KOPT-K1 (cell line): ENCODE measurements at regions not wholly inside any gene's neighbourhood (a gene's known extent, or its start where the extent isn't known, plus 50 kb on each side); places are given as distances from the start of the nearest gene placed in this dataset.

Source experiments
- H3K27ac ChIP-seq: fragments of 200-600 bp; sonication (generic); 2 replicates; pipeline ENCODE4 v1.5.1; 2016; ENCODE audit warnings: antibody characterized with exemption, mild to moderate bottlenecking, low read depth, low read length; ENCODE audit not compliant: poor library complexity, severe bottlenecking
- H3K36me3 ChIP-seq: fragments of 200-600 bp; sonication (generic); 2 replicates; pipeline ENCODE4 v1.5.1; 2017; ENCODE audit warnings: antibody characterized with exemption, mild to moderate bottlenecking, low read length, moderate library complexity; ENCODE audit not compliant: insufficient read depth
- H3K9me3 ChIP-seq: fragments of 200-600 bp; sonication (generic); 2 replicates; pipeline ENCODE4 v1.5.1; 2017; ENCODE audit warnings: antibody characterized with exemption, low read length, mild to moderate bottlenecking; ENCODE audit not compliant: insufficient read depth, poor library complexity, severe bottlenecking

DNA sequence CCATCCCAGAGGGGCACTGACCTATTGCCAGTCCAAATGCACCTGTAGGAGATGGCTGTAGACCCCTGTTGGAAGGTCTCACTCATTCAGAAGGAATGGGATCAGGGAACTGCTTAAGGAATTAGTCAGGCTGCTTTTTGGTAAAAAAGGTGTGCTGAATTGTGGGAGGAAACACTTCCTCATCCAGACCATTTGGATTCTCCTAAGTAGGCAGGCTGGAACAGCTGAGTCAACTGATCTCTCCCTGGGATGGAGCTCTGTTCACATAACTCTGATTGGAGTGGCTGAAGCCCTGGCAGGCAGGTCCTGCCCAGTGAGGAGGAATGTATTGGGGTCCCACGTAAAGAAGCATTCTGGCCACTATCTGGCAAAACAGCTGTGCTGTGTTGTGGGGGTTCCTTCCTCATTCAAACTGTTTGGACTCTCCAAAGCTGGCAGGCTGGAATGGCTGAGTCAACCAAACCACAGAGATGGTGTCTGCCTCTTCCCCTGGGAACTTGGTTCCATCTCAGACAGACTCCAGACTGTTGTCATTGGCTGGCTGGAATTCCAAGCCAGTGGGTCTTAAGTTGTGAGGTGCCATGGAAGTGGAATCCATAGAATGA is 70.7 kb upstream of the PDC start:
- H3K27ac ChIP-seq = no peak overlapping the region
- no peaks in the 10 kb centered on the region for H3K9me3 ChIP-seq
- H3K36me3 ChIP-seq = no peaks in the 10 kb centered on the region

DNA sequence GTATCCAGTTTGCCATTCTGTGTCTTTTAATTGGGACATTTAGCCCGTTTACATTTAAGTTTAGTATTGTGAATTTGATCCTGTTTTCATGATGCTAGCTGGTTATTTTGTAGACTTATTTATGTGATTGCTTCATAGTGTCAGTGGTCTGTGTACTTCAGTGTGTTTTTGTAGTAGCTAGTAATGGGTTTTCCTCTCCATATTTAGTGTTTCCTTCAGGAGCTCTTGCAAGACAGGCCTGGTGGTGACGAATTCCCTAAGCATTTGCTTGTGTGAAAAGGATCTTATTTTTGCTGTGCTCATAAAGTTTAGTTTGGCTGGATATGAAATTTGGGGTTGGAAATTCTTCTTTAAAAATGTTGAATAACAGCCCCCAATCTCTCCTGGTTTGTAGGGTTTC is 69.2 kb upstream of the PDC start:
- Histone ChIP-seq H3K27ac (no peak overlapping the region), H3K36me3 (no peaks in the 10 kb centered on the region)

DNA sequence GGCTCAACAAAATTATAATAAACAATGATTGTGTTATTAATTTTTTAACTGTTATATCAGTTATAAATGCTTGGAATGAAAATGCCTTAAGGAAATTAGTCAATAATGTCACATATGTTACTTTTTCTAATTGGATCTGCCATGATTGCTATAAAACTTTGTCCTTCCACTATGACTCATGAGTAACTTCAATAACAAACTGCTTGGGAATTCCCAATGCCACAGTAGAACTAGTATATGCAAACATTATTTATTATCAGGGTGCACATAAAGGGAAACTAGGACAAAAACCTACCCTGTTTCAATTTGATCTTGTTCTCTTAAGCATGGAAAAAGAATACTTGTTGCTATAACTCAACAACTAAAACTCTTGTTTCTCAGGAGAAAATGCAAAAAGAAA is 59.1 kb upstream of the PDC start:
- H3K27ac ChIP-seq = no peak overlapping the region
- H3K36me3 ChIP-seq = no peaks in the 10 kb centered on the region
- peaks cover 15% of the 10 kb centered on the region for H3K9me3 ChIP-seq

More for the DNA sequence above, 69.2 kb upstream of the PDC start:
- H3K9me3 ChIP-seq = no peaks in the 10 kb centered on the region

DNA sequence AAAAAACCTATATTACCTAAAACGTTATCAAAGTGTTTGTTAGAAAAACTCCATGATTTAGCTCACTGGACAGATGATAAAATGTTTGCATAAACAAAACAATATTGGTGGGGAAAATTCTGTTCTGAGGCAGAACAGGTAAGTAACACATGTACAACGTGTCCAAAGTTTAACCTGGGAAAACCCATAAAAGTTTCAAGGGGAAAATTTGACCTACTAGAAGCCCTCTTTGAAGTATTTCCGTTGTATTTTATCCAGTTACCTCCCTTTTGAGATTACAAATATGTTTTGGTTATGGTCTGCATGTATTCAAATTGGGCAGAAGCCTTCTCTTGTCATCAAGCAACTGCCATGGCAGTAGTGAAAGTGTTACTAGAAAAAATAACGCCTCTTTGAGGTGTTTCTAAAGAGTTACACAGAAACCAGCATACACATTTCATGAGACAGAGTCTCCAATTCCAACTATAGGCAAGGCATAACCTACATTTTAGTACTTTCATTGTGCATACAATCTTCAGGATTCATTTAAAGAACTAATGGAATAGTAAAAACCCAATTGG is 58.0 kb upstream of the PDC start:
- Histone ChIP-seq H3K9me3 (peaks cover 7% of the 10 kb centered on the region), H3K27ac (no peak overlapping the region), H3K36me3 (no peaks in the 10 kb centered on the region)

DNA sequence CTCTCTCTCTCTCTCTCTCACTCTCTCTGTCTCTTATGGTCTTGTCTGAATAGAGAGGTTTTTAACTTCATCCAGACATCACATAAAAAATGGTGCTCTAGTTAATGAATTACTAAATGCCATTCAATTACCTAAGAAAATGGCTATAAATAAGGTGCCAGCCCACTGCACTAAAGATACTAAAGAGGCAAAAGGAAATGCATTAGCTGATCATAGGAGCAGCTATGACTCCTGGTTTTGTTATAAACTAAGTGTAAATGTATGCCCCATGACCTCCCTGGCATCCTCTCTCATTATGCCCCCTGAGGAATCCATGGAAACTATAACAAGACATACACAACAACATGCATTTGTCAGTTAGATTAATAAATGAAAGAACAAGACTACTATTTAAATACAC is 57.5 kb upstream of the PDC start:
- Histone ChIP-seq H3K36me3 (no peaks in the 10 kb centered on the region), H3K27ac (no peak overlapping the region), H3K9me3 (peaks cover 1% of the 10 kb centered on the region)

DNA sequence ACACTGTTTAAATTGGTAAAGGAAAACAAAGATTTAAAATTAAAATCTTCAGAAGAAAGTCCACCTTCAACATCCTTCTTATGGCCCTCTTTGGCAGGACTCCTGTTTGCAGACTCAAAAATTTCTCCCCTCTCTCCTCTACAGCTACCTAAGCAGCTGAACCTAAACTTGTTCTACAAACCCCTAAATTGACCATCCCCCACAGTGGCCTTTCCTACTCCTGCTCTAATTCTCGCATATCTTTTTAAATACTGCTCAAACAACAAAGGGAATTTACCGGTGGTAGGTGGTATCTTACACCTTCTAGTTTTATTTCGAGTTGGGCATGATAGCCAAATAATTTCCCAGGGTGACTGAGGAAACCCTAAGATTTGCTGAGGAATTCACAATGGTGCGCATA is 53.5 kb upstream of the PDC start:
- Histone ChIP-seq H3K27ac (no peak overlapping the region), H3K36me3 (no peaks in the 10 kb centered on the region), H3K9me3 (no peaks in the 10 kb centered on the region)

DNA sequence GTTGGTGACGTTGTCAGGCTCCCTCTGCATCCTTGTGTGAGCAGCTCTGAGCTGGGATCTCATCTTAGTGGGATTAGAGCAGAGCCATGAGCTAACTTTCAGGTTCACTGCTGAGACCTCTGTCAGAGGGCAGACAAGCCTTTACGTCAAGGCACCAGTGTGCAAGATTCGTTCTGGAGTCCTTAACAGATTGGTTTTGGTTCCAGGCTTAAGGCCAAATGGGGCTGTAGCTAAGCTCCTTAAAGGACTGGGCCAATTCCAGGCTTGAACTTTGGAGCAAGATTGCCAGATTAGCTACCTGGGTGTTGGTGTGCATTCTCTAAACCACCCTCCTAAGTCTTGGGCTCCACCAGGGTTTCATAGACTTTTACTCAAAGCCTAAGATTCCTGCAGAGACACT is 52.6 kb upstream of the PDC start:
- H3K36me3 ChIP-seq = no peaks in the 10 kb centered on the region
- no peak overlapping the region for H3K27ac ChIP-seq
- H3K9me3 ChIP-seq = no peaks in the 10 kb centered on the region

DNA sequence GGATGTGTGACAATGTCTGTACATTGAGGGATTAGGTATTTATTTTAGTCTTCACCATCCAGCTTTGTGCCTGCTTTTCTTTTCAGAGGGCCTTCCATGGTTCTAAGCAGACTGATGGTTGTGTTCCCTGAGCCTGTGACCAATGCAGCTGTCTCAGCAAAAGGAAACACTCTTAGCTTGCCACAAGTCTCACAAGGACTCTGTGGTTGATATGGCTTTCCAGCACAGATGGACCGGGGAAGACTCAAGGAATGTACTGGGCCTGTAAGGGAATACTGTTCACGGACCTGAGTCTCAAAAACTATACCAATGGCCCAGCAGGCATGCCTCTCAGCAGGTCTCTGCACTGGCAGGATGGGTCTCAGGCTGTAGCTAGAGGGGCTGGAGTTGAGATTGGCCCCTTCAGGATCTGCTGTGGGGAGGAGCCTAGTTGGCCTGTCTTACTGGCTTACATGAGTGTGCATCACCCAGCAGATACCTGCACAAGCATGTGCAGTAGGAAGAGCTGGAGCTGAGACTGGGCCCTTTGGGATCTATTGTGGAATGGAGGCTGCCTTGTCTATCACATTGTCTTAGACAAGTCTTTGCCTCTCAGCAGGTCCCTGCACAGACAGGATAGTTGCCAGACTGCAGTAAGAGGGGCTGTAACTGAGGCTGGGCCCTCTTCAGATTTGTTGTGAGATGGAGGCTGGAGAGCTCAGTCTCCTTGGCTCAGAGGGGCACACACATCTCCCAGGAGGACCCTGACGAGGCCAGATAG is 52.0 kb upstream of the PDC start:
- Histone ChIP-seq H3K27ac (no peak overlapping the region), H3K9me3 (no peaks in the 10 kb centered on the region), H3K36me3 (no peaks in the 10 kb centered on the region)

DNA sequence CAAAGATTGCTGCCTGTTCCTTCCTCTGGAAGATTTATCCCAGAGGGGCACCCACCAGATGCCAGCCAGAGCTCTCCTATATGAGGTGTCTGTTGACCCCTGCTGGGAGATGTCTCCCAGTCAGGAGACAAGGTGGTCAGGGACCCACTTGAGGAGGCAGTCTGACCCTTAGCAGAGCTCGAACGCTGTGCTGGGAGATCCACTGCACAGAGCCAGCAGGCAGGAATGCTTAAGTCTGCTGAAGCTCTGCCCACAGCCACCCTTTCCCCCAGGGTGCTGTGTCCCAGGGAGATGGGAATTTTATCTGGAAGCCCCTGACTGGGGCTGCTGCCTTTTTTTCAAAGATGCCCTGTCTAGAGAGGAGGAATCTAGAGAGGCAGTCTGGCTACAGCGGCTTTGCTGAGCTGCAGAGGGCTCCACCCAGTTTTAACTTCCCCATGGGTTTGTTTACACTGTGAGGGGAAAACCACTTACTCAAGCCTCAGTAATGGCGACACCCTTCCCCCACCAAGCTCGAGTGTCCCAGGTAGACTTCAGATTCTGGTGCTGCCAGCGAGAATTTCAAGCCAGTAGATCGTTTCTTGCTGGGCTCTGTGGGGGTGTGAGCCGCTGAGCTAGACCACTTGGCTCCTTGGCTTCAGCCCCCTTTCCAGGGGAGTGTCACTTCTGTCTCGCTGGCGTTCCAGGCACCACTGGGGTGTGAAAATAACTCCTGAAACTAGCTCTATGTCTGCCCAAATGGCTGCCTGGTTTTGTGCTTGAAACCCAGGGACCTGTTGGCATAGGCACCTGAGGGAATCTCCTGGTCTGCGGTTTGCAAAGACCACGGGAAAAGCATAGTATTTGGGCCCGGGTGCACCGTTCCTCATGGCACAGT is 51.1 kb upstream of the PDC start:
- H3K36me3 ChIP-seq = no peaks in the 10 kb centered on the region
- no peak overlapping the region for H3K27ac ChIP-seq
- H3K9me3 ChIP-seq = no peaks in the 10 kb centered on the region
